ENCODE measurements at regions not wholly inside any gene's neighbourhood (a gene's known extent, or its start where the extent isn't known, plus 50 kb on each side); places are given as distances from the start of the nearest gene placed in this dataset.

DNA sequence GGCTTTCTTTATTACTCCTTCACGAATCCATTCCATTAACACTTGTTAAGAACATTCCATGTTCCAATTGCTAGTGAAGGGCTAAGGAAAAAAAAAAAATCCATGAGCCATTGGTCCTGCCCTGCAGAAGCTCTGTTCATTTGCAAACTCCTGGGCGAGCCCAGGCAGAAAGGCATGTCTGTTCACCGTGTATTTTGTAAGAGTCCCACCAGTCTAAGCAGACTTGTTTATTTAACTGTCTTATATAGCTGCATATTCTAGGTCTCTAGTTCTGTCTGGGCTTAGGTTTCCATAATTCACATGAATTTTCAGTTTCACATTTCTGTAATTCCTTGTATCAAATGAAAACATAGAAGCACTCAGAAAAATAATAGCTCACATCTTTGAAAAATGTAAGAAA is 97.4 kb upstream of the POU2AF2 start:
- Histone ChIP-seq H3K4me3 (ENCODE audit: low read length) (no peak overlapping the region), H3K27me3 (ENCODE audit: control insufficient read depth, insufficient read depth, low read length) (peaks cover 5% of the 10 kb centered on the region), H3K4me1 (ENCODE audit: control insufficient read depth, insufficient read depth, low read length) (no peaks in the 10 kb centered on the region), H3K9me3 (ENCODE audit: control insufficient read depth, low read depth, low read length) (no peaks in the 10 kb centered on the region), H3K27ac (ENCODE audit: low read length) (no peak overlapping the region), H3K36me3 (ENCODE audit: control insufficient read depth, insufficient read depth, low read length) (no peaks in the 10 kb centered on the region)
- 47% methylated on average over 3 of the region's 3 CpGs for WGBS (ENCODE audit: insufficient coverage, low lambda C conversion rate)
- no peak for DNase-seq

GRCh38 chr11:111137846-111138245 is 107.7 kb upstream of the POU2AF2 start:
- H3K4me3 ChIP-seq (ENCODE audit: low read length) = no peak overlapping the region
- H3K36me3 ChIP-seq (ENCODE audit: control insufficient read depth, insufficient read depth, low read length) = no peaks in the 10 kb centered on the region
- H3K4me1 ChIP-seq (ENCODE audit: control insufficient read depth, insufficient read depth, low read length) = no peaks in the 10 kb centered on the region
- no peaks in the 10 kb centered on the region for H3K9me3 ChIP-seq (ENCODE audit: control insufficient read depth, low read depth, low read length)
- no peak for DNase-seq
- H3K27me3 ChIP-seq (ENCODE audit: control insufficient read depth, insufficient read depth, low read length) = peaks cover 3% of the 10 kb centered on the region
- no peak overlapping the region for H3K27ac ChIP-seq (ENCODE audit: low read length)
- WGBS (ENCODE audit: insufficient coverage, low lambda C conversion rate) = 83% methylated on average over 1 of the region's 1 CpG

- Histone ChIP-seq H3K36me3 (ENCODE audit: control insufficient read depth, insufficient read depth, low read length) (no peaks in the 10 kb centered on the region), H3K27ac (ENCODE audit: low read length) (no peak overlapping the region), H3K4me3 (ENCODE audit: low read length) (no peak overlapping the region), H3K27me3 (ENCODE audit: control insufficient read depth, insufficient read depth, low read length) (peaks cover 3% of the 10 kb centered on the region), H3K9me3 (ENCODE audit: control insufficient read depth, low read depth, low read length) (no peaks in the 10 kb centered on the region), H3K4me1 (ENCODE audit: control insufficient read depth, insufficient read depth, low read length) (no peaks in the 10 kb centered on the region)
- 72% methylated on average over 5 of the region's 11 CpGs for WGBS (ENCODE audit: insufficient coverage, low lambda C conversion rate)
- no peak for DNase-seq
Observed at GRCh38 chr11:111135778-111136570, 109.6 kb upstream of the POU2AF2 start.

- no CpG with 5 or more reads among the region's 2 CpGs for WGBS (ENCODE audit: insufficient coverage, low lambda C conversion rate)
- Histone ChIP-seq H3K9me3 (ENCODE audit: control insufficient read depth, low read depth, low read length) (no peaks in the 10 kb centered on the region), H3K27ac (ENCODE audit: low read length) (no peak overlapping the region), H3K4me1 (ENCODE audit: control insufficient read depth, insufficient read depth, low read length) (no peaks in the 10 kb centered on the region), H3K4me3 (ENCODE audit: low read length) (no peak overlapping the region), H3K27me3 (ENCODE audit: control insufficient read depth, insufficient read depth, low read length) (peaks cover 3% of the 10 kb centered on the region), H3K36me3 (ENCODE audit: control insufficient read depth, insufficient read depth, low read length) (no peaks in the 10 kb centered on the region)
- DNase-seq = no peak
Observed at GRCh38 chr11:111135101-111135500, 110.4 kb upstream of the POU2AF2 start.

DNA sequence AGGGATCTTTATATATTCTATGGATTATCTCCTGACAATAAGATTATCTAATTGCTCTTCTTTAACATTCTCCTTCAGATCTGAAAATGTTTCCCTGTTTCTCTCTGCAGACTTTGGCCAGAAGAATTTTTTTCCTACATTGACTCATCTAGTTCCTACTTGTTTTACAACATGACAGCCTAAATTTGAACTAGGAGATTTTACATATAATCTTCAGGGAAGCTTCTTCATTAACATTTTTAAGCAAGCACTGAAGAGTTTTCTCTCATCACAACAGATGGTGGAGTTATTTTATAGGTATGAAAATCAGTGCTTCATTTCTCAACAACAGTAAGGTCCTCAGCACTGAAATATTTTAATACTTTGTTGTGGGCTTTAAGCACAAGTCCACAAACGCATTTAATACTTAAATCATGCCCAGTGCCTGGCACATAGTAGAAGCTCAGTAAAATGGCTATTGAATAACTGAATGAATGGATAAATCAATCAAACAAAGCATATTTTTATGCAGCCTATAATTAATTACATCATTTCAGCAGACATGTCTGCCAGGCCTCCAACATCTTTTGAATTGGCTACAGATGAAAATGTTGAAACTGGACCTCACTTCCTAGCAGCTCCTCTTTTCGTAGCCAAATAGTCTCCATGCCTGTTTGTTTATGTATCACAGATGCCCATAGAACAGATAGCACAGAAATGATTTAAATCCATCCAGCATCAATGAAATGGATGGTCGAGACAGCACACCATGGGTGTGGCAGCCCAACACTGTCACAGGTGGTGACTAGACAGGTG is 117.3 kb upstream of the POU2AF2 start:
- Histone ChIP-seq H3K27me3 (ENCODE audit: control insufficient read depth, insufficient read depth, low read length) (no peaks in the 10 kb centered on the region), H3K27ac (ENCODE audit: low read length) (no peak overlapping the region), H3K4me1 (ENCODE audit: control insufficient read depth, insufficient read depth, low read length) (no peaks in the 10 kb centered on the region), H3K36me3 (ENCODE audit: control insufficient read depth, insufficient read depth, low read length) (no peaks in the 10 kb centered on the region), H3K9me3 (ENCODE audit: control insufficient read depth, low read depth, low read length) (no peaks in the 10 kb centered on the region), H3K4me3 (ENCODE audit: low read length) (no peak overlapping the region)
- DNase-seq = no peak
- 100% methylated on average over 1 of the region's 3 CpGs for WGBS (ENCODE audit: insufficient coverage, low lambda C conversion rate)

- H3K27ac ChIP-seq (ENCODE audit: low read length) = no peak overlapping the region
- DNase-seq = no peak
- no peaks in the 10 kb centered on the region for H3K36me3 ChIP-seq (ENCODE audit: control insufficient read depth, insufficient read depth, low read length)
- H3K4me3 ChIP-seq (ENCODE audit: low read length) = no peak overlapping the region
- no peaks in the 10 kb centered on the region for H3K9me3 ChIP-seq (ENCODE audit: control insufficient read depth, low read depth, low read length)
- H3K27me3 ChIP-seq (ENCODE audit: control insufficient read depth, insufficient read depth, low read length) = no peaks in the 10 kb centered on the region
- no peaks in the 10 kb centered on the region for H3K4me1 ChIP-seq (ENCODE audit: control insufficient read depth, insufficient read depth, low read length)
- WGBS (ENCODE audit: insufficient coverage, low lambda C conversion rate) = 67% methylated on average over 1 of the region's 1 CpG
Observed at GRCh38 chr11:111124724-111125123, 120.8 kb upstream of the POU2AF2 start.

DNA sequence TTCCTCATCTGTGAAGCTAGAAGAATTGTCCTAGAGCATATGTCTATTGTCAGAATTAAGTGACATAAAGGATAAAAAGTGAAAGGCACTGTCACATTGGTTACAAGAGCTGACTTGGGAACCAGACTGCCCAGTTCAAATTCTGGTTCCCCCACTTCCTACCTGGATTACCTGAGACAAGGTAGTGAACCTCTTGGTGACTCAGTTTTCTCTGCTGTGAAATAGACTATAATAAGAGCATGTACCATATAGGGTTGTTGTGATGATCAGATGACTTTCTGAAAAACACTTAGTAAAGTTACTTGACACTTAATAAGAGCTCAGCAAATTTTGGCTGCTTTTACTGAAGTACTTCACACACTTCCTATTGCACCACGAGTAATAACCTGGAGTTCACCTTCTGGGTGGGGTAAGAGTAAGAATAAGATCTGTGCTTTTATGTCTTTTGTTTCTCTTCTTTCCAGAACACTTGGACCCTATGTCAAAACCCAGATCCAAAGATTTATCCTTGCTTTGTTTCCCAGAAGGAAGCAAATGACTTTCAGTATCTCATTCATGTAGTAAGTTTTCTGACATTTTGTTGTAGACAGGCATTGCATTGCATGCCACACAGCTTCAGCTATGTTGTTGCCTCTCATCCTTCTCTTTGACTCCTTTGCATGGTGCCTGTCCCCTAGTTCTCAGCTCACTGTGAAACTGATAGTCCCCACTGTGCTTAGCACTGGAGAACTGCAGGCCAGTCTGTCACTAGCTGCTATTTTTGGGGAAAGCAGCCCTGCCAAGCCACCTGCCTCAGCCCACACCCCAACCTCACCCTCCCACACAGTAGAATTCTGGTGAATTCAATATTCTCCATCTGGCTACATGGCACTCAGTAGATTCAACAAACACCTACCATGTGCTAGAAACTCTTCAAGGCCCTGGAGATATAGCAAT is 121.8 kb upstream of the POU2AF2 start:
- H3K4me3 ChIP-seq (ENCODE audit: low read length) = no peak overlapping the region
- DNase-seq = no peak
- H3K36me3 ChIP-seq (ENCODE audit: control insufficient read depth, insufficient read depth, low read length) = no peaks in the 10 kb centered on the region
- no peaks in the 10 kb centered on the region for H3K9me3 ChIP-seq (ENCODE audit: control insufficient read depth, low read depth, low read length)
- 80% methylated on average over 1 of the region's 1 CpG for WGBS (ENCODE audit: insufficient coverage, low lambda C conversion rate)
- H3K27ac ChIP-seq (ENCODE audit: low read length) = no peak overlapping the region
- H3K4me1 ChIP-seq (ENCODE audit: control insufficient read depth, insufficient read depth, low read length) = no peaks in the 10 kb centered on the region
- H3K27me3 ChIP-seq (ENCODE audit: control insufficient read depth, insufficient read depth, low read length) = no peaks in the 10 kb centered on the region

DNA sequence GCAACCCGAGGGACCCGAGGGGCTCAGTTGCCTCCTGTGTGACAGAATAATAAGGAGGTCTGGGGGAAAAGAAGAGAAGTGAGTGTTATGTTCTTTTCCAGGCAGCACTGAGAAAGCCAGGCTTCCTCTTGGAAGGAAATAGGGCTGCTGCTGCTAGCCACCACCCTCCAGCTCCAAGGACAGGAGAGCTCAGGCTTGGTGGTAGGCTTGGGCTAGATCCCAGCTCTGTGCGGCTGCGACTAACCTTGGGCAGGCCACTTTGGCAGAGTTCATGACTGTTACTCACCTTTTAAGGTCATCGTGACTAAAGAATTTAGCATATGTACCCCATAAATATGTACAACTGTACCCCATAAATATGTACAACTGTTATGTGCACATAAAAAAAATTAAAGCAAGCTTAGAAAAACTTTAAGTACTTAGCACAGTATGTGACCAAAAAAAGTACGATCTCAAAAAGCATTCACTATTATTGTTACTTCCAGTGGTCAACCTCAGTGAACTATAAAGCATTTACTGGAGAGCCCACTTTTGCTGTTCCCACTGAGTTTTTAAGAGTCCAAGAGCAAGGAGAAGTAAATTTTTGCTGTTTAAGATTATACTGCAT is 124.7 kb upstream of the POU2AF2 start:
- Histone ChIP-seq H3K9me3 (ENCODE audit: control insufficient read depth, low read depth, low read length) (no peaks in the 10 kb centered on the region), H3K4me3 (ENCODE audit: low read length) (no peak overlapping the region), H3K27ac (ENCODE audit: low read length) (no peak overlapping the region), H3K36me3 (ENCODE audit: control insufficient read depth, insufficient read depth, low read length) (no peaks in the 10 kb centered on the region), H3K27me3 (ENCODE audit: control insufficient read depth, insufficient read depth, low read length) (no peaks in the 10 kb centered on the region), H3K4me1 (ENCODE audit: control insufficient read depth, insufficient read depth, low read length) (no peaks in the 10 kb centered on the region)
- WGBS (ENCODE audit: insufficient coverage, low lambda C conversion rate) = 92% methylated on average over 1 of the region's 6 CpGs
- DNase-seq = no peak

DNA sequence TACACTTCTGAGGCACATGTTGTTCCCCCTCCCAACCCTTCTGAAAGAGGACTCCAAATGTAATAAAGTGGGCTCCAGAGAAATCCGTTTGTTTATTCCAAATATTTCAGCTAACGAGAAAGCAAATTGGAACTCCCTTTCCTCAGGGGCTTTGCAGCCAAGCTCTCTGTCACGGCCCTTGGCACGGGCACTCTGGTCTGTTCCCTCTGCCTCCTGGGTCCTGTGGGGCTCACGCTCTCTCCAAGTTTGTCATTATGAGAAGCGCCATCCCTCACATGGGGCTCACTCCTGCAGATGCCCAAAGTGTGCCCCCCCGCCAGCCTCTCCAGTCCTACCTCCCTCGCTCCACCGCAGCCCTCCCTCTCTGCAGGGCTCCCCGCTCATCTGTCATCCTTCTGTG is 125.4 kb upstream of the POU2AF2 start:
- Histone ChIP-seq H3K4me1 (ENCODE audit: control insufficient read depth, insufficient read depth, low read length) (no peaks in the 10 kb centered on the region), H3K9me3 (ENCODE audit: control insufficient read depth, low read depth, low read length) (no peaks in the 10 kb centered on the region), H3K4me3 (ENCODE audit: low read length) (no peak overlapping the region), H3K27me3 (ENCODE audit: control insufficient read depth, insufficient read depth, low read length) (no peaks in the 10 kb centered on the region), H3K27ac (ENCODE audit: low read length) (no peak overlapping the region), H3K36me3 (ENCODE audit: control insufficient read depth, insufficient read depth, low read length) (no peaks in the 10 kb centered on the region)
- no CpG with 5 or more reads among the region's 10 CpGs for WGBS (ENCODE audit: insufficient coverage, low lambda C conversion rate)
- no peak for DNase-seq

GRCh38 chr11:111119751-111120150 is 125.8 kb upstream of the POU2AF2 start:
- Histone ChIP-seq H3K9me3 (ENCODE audit: control insufficient read depth, low read depth, low read length) (no peaks in the 10 kb centered on the region), H3K27me3 (ENCODE audit: control insufficient read depth, insufficient read depth, low read length) (peaks cover 2% of the 10 kb centered on the region), H3K27ac (ENCODE audit: low read length) (no peak overlapping the region), H3K4me3 (ENCODE audit: low read length) (no peak overlapping the region), H3K4me1 (ENCODE audit: control insufficient read depth, insufficient read depth, low read length) (no peaks in the 10 kb centered on the region), H3K36me3 (ENCODE audit: control insufficient read depth, insufficient read depth, low read length) (no peaks in the 10 kb centered on the region)
- WGBS (ENCODE audit: insufficient coverage, low lambda C conversion rate) = 100% methylated on average over 1 of the region's 3 CpGs
- no peak for DNase-seq

Measured in large intestine (tissue), 3 donors.